HepG2 (cell line): ENCODE measurements at regions not wholly inside any gene's neighbourhood (a gene's known extent, or its start where the extent isn't known, plus 50 kb on each side); places are given as distances from the start of the nearest gene placed in this dataset.

ENCODE experiments used
- DNMT1 ChIP-seq: sonication (generic); formaldehyde crosslinking; IDR thresholded peaks from 2 replicates; pipeline ENCODE4 v1.5.1; 2020; ENCODE audit warnings: mild to moderate bottlenecking, missing genetic modification reagents
- REST ChIP-seq, 2 experiments: IDR thresholded peaks; 2 replicates each; pipeline ENCODE4 v1.6.1; 2011 to 2012; ENCODE audit warnings: low read length in 2 of 2, borderline replicate concordance in 1 of 2, low read depth in 1 of 2, mild to moderate bottlenecking in 1 of 2, moderate library complexity in 1 of 2

DNA sequence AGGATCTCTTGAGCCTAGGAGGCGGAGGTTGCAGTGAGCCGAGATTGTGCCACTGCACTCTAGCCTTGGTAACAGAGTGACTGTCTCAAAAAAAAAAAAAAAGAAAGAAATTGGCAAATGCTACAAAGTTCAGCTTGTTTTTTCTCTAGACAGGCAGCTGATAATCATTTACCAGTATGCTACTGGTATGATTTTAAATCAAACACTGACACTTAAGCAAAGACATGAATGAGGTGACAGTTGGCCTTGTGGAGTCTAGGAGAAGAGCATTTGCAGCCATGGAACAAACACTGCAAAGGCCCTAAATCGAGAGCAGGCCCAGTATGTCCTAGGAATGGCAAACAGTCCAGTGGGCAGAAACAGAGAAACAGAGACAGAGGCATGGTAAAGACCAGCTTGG, 99.7 kb upstream of the CEP85L start:
- TF ChIP-seq DNMT1 (CRISPR knock-in tag) (no peak), REST (IDR thresholded peaks at IDR 0.05; ENCODE audit: borderline replicate concordance in 1 of 2, low read depth in 1 of 2, low read length in 2 of 2) (no peak)
